ENCODE measurements at regions not wholly inside any gene's neighbourhood (a gene's known extent, or its start where the extent isn't known, plus 50 kb on each side); places are given as distances from the start of the nearest gene placed in this dataset.
A peak's percentile ranks its signal among the peaks of the same experiment; 100 is the strongest.
"Not testable (repeated sequence)": the region's sequence is repeated elsewhere in the genome, so short reads cannot be mapped to it uniquely, and the experiment has no call there.

DNA sequence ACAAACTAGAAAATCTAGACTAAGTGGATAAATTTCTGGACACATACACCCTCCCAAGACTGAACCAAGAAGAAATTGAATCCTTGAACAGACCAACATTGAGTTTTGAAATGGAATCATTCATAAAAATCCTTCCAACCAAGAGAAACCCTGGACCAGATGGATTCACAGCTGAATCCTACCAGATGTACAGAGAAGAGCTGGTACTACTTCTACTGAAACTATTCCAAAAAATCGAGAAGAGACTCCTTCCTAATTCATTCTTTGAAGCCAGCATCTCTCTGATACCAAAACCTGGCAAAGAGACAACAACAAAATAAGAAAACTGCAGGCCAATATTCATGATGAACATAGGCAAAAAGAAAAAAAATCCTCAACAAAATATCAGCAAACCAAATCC is 227.4 kb downstream of the RPAP3 start:
- no peak for DNase-seq

- no peak for DNase-seq
These were observed 232.7 kb downstream of the RPAP3 start for GRCh38 chr12:47473091-47473490.

GRCh38 chr12:47470349-47470748 is 235.5 kb downstream of the RPAP3 start:
- not testable (repeated sequence) for DNase-seq

GRCh38 chr12:47463918-47464317 is 241.9 kb downstream of the RPAP3 start:
- DNase-seq, result not testable (repeated sequence)

GRCh38 chr12:47458279-47458678 is 247.6 kb downstream of the RPAP3 start:
- no peak for DNase-seq

DNA sequence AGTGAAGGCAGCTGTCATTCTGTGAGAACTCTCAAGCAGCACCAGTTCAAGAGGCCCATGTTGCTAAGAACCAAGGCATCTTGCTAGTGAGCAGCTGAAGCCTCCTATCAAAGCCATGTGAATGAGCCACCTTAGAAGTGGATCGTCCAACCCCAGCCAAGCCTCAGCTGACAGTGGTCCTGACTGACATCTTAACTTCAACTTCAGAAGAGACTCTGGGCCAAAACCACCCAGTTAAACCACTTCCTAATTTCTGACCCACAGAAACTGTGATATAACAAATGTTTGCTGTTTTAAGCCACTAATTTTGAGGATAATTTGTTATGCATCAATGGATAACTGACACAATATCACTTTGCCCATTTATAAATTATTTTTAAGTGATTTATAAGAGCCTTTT is 256.0 kb downstream of the RPAP3 start:
- no peak for DNase-seq

GRCh38 chr12:47442310-47442709 is 263.5 kb downstream of the RPAP3 start:
- DNase-seq, result no peak

- DNase-seq, result no peak
These were observed 264.3 kb downstream of the RPAP3 start for GRCh38 chr12:47441490-47441889.

- DNase-seq, result no peak
These were observed 267.7 kb downstream of the RPAP3 start for GRCh38 chr12:47438175-47438574.

GRCh38 chr12:47437570-47437969 is 268.3 kb downstream of the RPAP3 start:
- DNase-seq, result no peak

DNA sequence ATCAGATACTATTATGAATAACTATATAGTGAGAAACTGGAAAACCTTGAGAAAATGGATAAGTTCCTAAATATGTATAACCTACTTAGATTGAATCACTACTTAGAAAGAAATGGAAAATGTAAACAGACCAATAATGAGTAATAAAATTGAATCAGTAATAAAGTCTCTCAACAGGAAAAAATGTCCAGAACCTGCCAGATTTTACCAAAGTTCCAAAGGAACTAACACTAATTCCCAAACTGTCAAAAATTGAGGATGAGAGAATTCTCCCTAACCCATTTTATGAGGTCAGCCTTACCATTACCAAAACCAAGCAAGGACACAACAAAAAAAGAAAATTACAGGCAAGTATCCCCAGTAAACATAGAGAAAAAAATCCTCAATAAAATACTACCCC is 272.0 kb downstream of the RPAP3 start:
- no peak for DNase-seq

DNA sequence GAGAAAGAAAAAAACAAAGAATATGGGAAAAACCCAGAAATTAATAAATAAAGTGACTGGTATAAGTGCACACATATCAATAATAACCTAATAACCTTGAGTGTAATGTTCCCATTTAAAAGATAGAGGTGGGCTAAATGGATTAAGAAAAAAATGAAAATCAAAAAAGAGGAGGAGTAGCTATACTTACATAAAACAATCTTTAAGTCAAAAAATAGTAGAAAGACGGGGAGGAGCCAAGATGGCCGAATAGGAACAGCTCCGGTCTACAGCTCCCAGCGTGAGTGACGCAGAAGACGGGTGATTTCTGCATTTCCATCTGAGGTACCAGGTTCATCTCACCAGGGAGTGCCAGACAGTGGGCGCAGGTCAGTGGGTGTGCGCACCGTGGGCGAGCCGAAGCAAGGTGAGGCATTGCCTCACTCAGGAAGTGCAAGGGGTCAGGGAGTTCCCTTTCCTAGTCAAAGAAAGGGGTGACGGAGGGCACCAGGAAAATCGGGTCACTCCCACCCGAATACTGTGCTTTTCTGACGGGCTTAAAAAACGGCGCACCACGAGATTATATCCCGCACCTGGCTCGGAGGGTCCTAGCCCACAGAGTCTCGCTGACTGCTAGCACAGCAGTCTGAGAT is 279.0 kb downstream of the RPAP3 start:
- DNase-seq, result peak; percentile 69

DNA sequence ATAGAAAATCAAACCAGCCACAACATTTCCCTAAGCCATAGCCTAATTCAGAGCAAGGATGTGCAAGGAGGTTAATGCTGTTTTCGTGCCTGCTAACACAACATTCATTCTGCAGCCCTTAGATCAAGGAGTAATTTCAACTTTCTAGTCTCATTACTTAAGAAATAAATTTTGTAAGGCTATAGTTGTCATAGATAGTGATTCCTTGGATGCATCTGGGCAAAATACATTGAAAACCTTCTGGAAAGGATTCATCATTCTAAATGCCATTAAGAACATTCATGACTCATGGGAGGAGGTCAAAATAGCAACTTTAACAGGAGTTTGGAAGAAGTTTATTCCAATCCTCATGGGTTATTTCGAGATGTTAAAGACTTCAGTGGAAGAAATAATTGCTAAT is 283.2 kb downstream of the RPAP3 start:
- no peak for DNase-seq

GRCh38 chr12:47419497-47419896 is 286.3 kb downstream of the RPAP3 start:
- no peak for DNase-seq

DNA sequence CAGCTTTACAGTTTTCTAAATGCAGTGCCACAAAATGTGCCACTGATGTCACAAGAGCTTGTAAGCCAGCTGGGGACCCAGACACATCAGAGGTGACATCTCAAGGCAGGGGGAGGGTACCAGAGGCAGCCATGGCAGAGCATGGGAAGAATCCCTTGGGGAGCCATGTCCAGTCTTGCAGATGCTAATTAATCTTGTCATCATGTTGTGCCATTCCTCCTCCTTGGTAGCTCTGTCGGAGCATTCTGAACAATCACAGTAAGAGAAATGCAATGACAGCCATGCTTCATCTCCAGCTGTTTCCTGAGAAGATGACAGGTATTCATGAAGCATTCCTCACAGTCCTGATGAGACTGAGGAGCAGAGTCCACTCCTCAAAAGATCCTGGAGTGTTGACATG is 287.9 kb downstream of the RPAP3 start:
- no peak for DNase-seq

DNA sequence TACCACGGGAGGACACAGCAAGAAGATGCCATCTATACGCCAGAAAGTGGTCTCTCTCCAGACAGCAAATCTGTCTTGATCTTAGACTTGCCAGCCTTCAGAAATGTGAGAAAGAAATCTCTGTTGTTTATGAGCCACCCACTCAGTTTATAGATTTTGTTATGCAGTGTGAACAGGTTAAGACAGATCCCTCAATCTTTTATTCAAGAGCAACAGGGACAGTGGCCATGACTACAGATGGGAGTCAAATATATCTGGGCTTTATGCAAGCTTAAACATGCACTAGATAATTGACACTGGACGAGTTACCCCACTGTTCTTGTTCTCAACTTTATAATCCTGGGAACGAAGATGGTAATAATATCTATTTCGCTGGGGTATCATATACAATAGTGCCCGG is 288.7 kb downstream of the RPAP3 start:
- DNase-seq, result no peak

- DNase-seq, result no peak
These were observed 290.8 kb downstream of the RPAP3 start for GRCh38 chr12:47415054-47415453.

DNA sequence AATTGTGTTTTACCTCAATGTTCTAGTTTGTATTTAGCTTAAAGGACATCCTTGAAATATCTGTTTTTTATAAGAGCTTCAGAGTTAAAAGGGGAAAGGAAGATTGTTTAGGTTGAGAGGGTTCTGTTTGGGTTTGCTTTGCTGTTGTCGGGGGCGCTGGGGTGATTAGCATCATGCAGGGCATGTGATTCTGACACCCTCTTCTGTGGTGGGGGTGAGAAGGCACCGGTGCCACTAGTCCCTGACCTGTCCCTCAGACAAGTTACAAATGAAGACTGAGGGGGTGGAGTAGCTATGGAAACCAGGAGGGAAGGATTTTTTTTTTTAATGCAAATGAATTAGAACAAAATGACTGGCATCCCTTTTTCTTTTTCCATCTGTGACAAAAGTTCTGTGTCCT is 291.3 kb downstream of the RPAP3 start:
- DNase-seq, result peak; percentile 47

- DNase-seq, result no peak
These were observed 292.0 kb downstream of the RPAP3 start for GRCh38 chr12:47413806-47414205.

- DNase-seq, result no peak
These were observed 293.1 kb downstream of the RPAP3 start for GRCh38 chr12:47412601-47413236.

DNA sequence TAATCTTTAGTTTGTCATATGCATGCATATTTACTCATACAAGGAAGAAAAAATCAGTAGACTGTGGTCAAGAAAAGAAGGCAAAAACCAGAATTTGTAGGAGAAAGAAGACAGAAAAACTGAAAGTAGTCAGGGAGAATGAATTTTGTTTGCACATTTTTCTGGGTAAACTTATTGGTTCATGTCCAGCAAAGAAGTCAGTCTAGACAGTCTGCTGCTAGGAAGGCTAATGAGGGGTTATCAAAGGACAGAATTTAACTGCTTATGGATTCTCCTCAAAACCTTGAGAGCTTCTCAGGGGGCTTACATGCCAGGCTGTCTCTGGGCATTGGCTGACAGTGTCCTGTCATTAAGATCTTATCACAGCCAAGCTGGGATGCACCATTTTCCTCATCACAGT is 293.9 kb downstream of the RPAP3 start:
- DNase-seq, result no peak

- DNase-seq, result no peak
These were observed 295.0 kb downstream of the RPAP3 start for GRCh38 chr12:47410862-47411261.

DNA sequence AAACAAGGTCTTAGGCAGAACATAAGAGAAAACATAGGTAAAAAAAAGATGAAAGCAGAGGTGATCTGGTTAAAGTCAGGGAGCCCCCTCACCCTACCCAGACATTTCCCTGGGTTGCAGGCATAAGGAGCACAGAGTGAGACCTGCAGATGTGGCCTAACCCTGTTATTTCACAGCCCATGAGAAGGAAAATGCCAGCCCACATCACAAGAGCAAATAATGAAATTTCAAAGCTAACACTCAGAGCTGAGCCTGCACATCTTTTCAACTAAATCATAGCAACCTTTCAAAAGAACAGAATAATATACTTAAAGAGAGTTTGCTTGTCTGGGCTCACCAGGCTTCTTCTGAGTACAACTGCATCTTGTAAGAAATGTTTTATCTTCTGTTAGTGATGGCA is 295.4 kb downstream of the RPAP3 start:
- DNase-seq, result no peak

GRCh38 chr12:47409310-47409987 is 296.4 kb downstream of the RPAP3 start:
- no peak for DNase-seq
